Transverse colon (tissue), 4 donors: ENCODE measurements at regions not wholly inside any gene's neighbourhood (a gene's known extent, or its start where the extent isn't known, plus 50 kb on each side); places are given as distances from the start of the nearest gene placed in this dataset.

Experiments
- POLR2A ChIP-seq: fragments of 450-650 bp; IDR thresholded peaks from one replicate; pipeline ENCODE4 v1.6.1; 2016; ENCODE audit warnings: antibody characterized with exemption, mild to moderate bottlenecking, moderate library complexity
- POLR2AphosphoS5 ChIP-seq, 3 donors: sonication (generic); formaldehyde crosslinking; IDR thresholded peaks; one replicate each; pipeline ENCODE4 v1.6.1; 2016; ENCODE audit warnings: antibody characterized with exemption in 3 of 3
- TF ChIP-seq, protein P1 (sequence below), 5 experiments: fragments of 200-600 bp in 3 of 5; fragments of 450-650 bp in 2 of 5; sonication (generic) in 3 of 5; IDR thresholded peaks; 1 replicate in 2 of 5; 2 replicates in 3 of 5; pipeline ENCODE4 v1.5.1; 2016 to 2017; ENCODE audit warnings: antibody characterized with exemption in 5 of 5, inconsistent platforms in 3 of 5, mild to moderate bottlenecking in 2 of 5, moderate library complexity in 1 of 5

GRCh38 chr18:29855637-29856036 is 1186.9 kb downstream of the DSC3 start:
- TF ChIP-seq, protein P1, sequence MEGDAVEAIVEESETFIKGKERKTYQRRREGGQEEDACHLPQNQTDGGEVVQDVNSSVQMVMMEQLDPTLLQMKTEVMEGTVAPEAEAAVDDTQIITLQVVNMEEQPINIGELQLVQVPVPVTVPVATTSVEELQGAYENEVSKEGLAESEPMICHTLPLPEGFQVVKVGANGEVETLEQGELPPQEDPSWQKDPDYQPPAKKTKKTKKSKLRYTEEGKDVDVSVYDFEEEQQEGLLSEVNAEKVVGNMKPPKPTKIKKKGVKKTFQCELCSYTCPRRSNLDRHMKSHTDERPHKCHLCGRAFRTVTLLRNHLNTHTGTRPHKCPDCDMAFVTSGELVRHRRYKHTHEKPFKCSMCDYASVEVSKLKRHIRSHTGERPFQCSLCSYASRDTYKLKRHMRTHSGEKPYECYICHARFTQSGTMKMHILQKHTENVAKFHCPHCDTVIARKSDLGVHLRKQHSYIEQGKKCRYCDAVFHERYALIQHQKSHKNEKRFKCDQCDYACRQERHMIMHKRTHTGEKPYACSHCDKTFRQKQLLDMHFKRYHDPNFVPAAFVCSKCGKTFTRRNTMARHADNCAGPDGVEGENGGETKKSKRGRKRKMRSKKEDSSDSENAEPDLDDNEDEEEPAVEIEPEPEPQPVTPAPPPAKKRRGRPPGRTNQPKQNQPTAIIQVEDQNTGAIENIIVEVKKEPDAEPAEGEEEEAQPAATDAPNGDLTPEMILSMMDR (IDR thresholded peaks at IDR 0.05), result no peak
- no peak for TF ChIP-seq POLR2AphosphoS5 (IDR thresholded peaks at IDR 0.05)
- TF ChIP-seq POLR2A, result no peak
